Naive thymus-derived CD8-positive, alpha-beta T cell (primary cell): ENCODE measurements at regions not wholly inside any gene's neighbourhood (a gene's known extent, or its start where the extent isn't known, plus 50 kb on each side); places are given as distances from the start of the nearest gene placed in this dataset.

Source experiments
- ATAC-seq, 2 donors: fragments of 150-1000 bp; cut with Tn5 transposase in 1 of 2; sonication (Bioruptor Pico), chemical (Tn5 transposase) in 1 of 2; 1 replicate in 1 of 2; 2 replicates in 1 of 2; pipeline ENCODE4 v1.10.0; 2021; ENCODE audit warnings: mild to moderate bottlenecking in 2 of 2, moderate library complexity in 2 of 2
- POLR2A ChIA-PET: fragments of 350-600 bp; sonication (Branson Sonifier 250); formaldehyde crosslinking; loops from one replicate; lab custom pipeline; 2021; ENCODE audit warnings: antibody characterized with exemption; lab: Charles Lee
- DNase-seq, 10 donors: peaks; one replicate each; pipeline versions ENCODE4 v3.0.0 to v3.0.0-alpha.2; 2020 to 2022
- H3K27ac Mint-ChIP-seq, 10 donors: one replicate each; pipeline ENCODE4 v1.8.0; 2020 to 2022; ENCODE audit warnings: mild to moderate bottlenecking in 10 of 10, mixed read lengths in 10 of 10, moderate library complexity in 4 of 10, inconsistent platforms in 1 of 10
- H3K27me3 Mint-ChIP-seq, 5 donors: one replicate each; pipeline ENCODE4 v1.8.0; 2021 to 2022; ENCODE audit warnings: mixed read lengths in 5 of 5
- H3K36me3 Mint-ChIP-seq, 3 donors: one replicate each; pipeline ENCODE4 v1.8.0; 2020 to 2022; ENCODE audit warnings: mixed read lengths in 3 of 3, mild to moderate bottlenecking in 2 of 3, inconsistent platforms in 1 of 3
- H3K4me1 Mint-ChIP-seq, 4 donors: one replicate each; pipeline ENCODE4 v1.8.0; 2021 to 2022; ENCODE audit warnings: mixed read lengths in 4 of 4
- H3K4me3 Mint-ChIP-seq, 10 donors: one replicate each; pipeline ENCODE4 v1.8.0; 2020 to 2022; ENCODE audit warnings: mild to moderate bottlenecking in 10 of 10, mixed read lengths in 10 of 10, moderate library complexity in 6 of 10, inconsistent platforms in 1 of 10
- H3K9me3 Mint-ChIP-seq, 9 donors: one replicate each; pipeline ENCODE4 v1.8.0; 2020 to 2022; ENCODE audit warnings: mixed read lengths in 9 of 9, mild to moderate bottlenecking in 3 of 9, inconsistent platforms in 1 of 9, moderate library complexity in 1 of 9

- H3K27me3 Mint-ChIP-seq = no peaks in the 10 kb centered on the region
- H3K4me1 Mint-ChIP-seq = peaks cover 7 to 12% (median 9%) of the 10 kb centered on the region in 4 donors
- no peaks in the 10 kb centered on the region for H3K36me3 Mint-ChIP-seq
- peaks cover 0 to 3% (median 0%) of the 10 kb centered on the region in 9 donors for H3K9me3 Mint-ChIP-seq
- H3K4me3 Mint-ChIP-seq = peak overlapping the region in 1 of 10 donors; percentile 28
- H3K27ac Mint-ChIP-seq = peak overlapping the region in 1 of 10 donors; percentile 33
- peak in 1 of 2 donors; percentile 60 for ATAC-seq
- peak in 2 of 10 donors; percentile 7 to 16 for DNase-seq
- POLR2A ChIA-PET = no interaction called here
These were observed 90.6 kb downstream of the MID1IP1 start for GRCh38 chrX:38891641-38892413.

GRCh38 chrX:38893441-38893840 is 92.2 kb downstream of the MID1IP1 start:
- Mint-ChIP-seq H3K9me3 (peaks cover 0 to 3% (median 0%) of the 10 kb centered on the region in 9 donors), H3K27me3 (no peaks in the 10 kb centered on the region), H3K27ac (peak overlapping the region in 1 of 10 donors; percentile 45), H3K36me3 (no peaks in the 10 kb centered on the region), H3K4me3 (no peak overlapping the region), H3K4me1 (peaks cover 7 to 16% (median 12%) of the 10 kb centered on the region in 4 donors)
- DNase-seq (no peak), ATAC-seq (no peak)
- POLR2A ChIA-PET = interaction anchor here (0.6 to 0.7 kb wide), 2 partner anchors 14 to 1385 kb away, joined by 3 read pairs; no protein-coding TSS in a partner anchor

GRCh38 chrX:38895775-38896174 is 94.5 kb downstream of the MID1IP1 start:
- no peaks in the 10 kb centered on the region for H3K36me3 Mint-ChIP-seq
- H3K27ac Mint-ChIP-seq = no peak overlapping the region
- no peak for ATAC-seq
- POLR2A ChIA-PET = no interaction called here
- H3K4me3 Mint-ChIP-seq = no peak overlapping the region
- H3K4me1 Mint-ChIP-seq = peaks cover 7 to 16% (median 13%) of the 10 kb centered on the region in 4 donors
- no peak for DNase-seq
- H3K9me3 Mint-ChIP-seq = no peaks in the 10 kb centered on the region
- no peaks in the 10 kb centered on the region for H3K27me3 Mint-ChIP-seq

- Mint-ChIP-seq H3K4me1 (peaks cover 4 to 11% (median 8%) of the 10 kb centered on the region in 4 donors), H3K27me3 (no peaks in the 10 kb centered on the region), H3K36me3 (no peaks in the 10 kb centered on the region), H3K4me3 (no peak overlapping the region), H3K9me3 (no peaks in the 10 kb centered on the region), H3K27ac (no peak overlapping the region)
- POLR2A ChIA-PET = interaction anchor here (0.9 kb wide), 1 partner anchor 18 kb away, joined by 3 read pairs; no protein-coding TSS in a partner anchor
- no peak for ATAC-seq
- no peak for DNase-seq
These were observed 95.6 kb downstream of the MID1IP1 start for GRCh38 chrX:38896724-38897298.

GRCh38 chrX:38898261-38898660 is 97.0 kb downstream of the MID1IP1 start:
- Mint-ChIP-seq H3K27me3 (no peaks in the 10 kb centered on the region), H3K36me3 (no peaks in the 10 kb centered on the region), H3K27ac (no peak overlapping the region), H3K4me1 (peaks cover 0 to 7% (median 3%) of the 10 kb centered on the region in 4 donors), H3K9me3 (no peaks in the 10 kb centered on the region), H3K4me3 (no peak overlapping the region)
- ATAC-seq = no peak
- POLR2A ChIA-PET = no interaction called here
- no peak for DNase-seq

GRCh38 chrX:38899650-38900049 is 98.4 kb downstream of the MID1IP1 start:
- Mint-ChIP-seq H3K36me3 (no peaks in the 10 kb centered on the region), H3K27ac (no peak overlapping the region), H3K27me3 (no peaks in the 10 kb centered on the region), H3K9me3 (no peaks in the 10 kb centered on the region), H3K4me1 (peaks cover 0 to 7% (median 3%) of the 10 kb centered on the region in 4 donors), H3K4me3 (no peak overlapping the region)
- POLR2A ChIA-PET = no interaction called here
- DNase-seq = no peak
- ATAC-seq = no peak

- peaks cover 0 to 7% (median 3%) of the 10 kb centered on the region in 4 donors for H3K4me1 Mint-ChIP-seq
- no peaks in the 10 kb centered on the region for H3K9me3 Mint-ChIP-seq
- no peaks in the 10 kb centered on the region for H3K27me3 Mint-ChIP-seq
- H3K27ac Mint-ChIP-seq = no peak overlapping the region
- POLR2A ChIA-PET = no interaction called here
- no peak for ATAC-seq
- no peaks in the 10 kb centered on the region for H3K36me3 Mint-ChIP-seq
- H3K4me3 Mint-ChIP-seq = no peak overlapping the region
- no peak for DNase-seq
These were observed 99.5 kb downstream of the MID1IP1 start for GRCh38 chrX:38900719-38901118.

GRCh38 chrX:38902972-38903492 is 101.8 kb downstream of the MID1IP1 start:
- no peaks in the 10 kb centered on the region for H3K36me3 Mint-ChIP-seq

GRCh38 chrX:38916801-38917200 is 115.5 kb downstream of the MID1IP1 start:
- H3K9me3 Mint-ChIP-seq = peaks cover 0 to 10% (median 0%) of the 10 kb centered on the region in 9 donors
- peak overlapping the region in 2 of 10 donors; percentile 14 to 63 for H3K27ac Mint-ChIP-seq
- peaks cover 0 to 4% (median 0%) of the 10 kb centered on the region in 3 donors for H3K36me3 Mint-ChIP-seq
- H3K4me1 Mint-ChIP-seq = peaks cover 0 to 6% (median 1%) of the 10 kb centered on the region in 4 donors
- DNase-seq = no peak
- ATAC-seq = no peak
- POLR2A ChIA-PET = no interaction called here
- no peaks in the 10 kb centered on the region for H3K27me3 Mint-ChIP-seq
- no peak overlapping the region for H3K4me3 Mint-ChIP-seq

More at GRCh38 chrX:38902972-38903492, 101.8 kb downstream of the MID1IP1 start:
- POLR2A ChIA-PET = no interaction called here
- Mint-ChIP-seq H3K9me3 (no peaks in the 10 kb centered on the region), H3K4me3 (no peak overlapping the region), H3K27ac (no peak overlapping the region), H3K27me3 (no peaks in the 10 kb centered on the region), H3K4me1 (peaks cover 0 to 6% (median 2%) of the 10 kb centered on the region in 4 donors)
- ATAC-seq (no peak), DNase-seq (no peak)

- H3K36me3 Mint-ChIP-seq = peaks cover 0 to 4% (median 0%) of the 10 kb centered on the region in 3 donors
- no peak overlapping the region for H3K27ac Mint-ChIP-seq
- POLR2A ChIA-PET = no interaction called here
- H3K4me1 Mint-ChIP-seq = peaks cover 0 to 6% (median 1%) of the 10 kb centered on the region in 4 donors
- DNase-seq (no peak), ATAC-seq (no peak)
- no peak overlapping the region for H3K4me3 Mint-ChIP-seq
- no peaks in the 10 kb centered on the region for H3K27me3 Mint-ChIP-seq
- H3K9me3 Mint-ChIP-seq = peaks cover 0 to 10% (median 0%) of the 10 kb centered on the region in 9 donors
These were observed 116.7 kb downstream of the MID1IP1 start for GRCh38 chrX:38917954-38918353.

GRCh38 chrX:38919202-38919601 is 117.9 kb downstream of the MID1IP1 start:
- H3K27me3 Mint-ChIP-seq = no peaks in the 10 kb centered on the region
- DNase-seq (no peak), ATAC-seq (no peak)
- peaks cover 0 to 3% (median 0%) of the 10 kb centered on the region in 9 donors for H3K9me3 Mint-ChIP-seq
- peaks cover 0 to under 1% (median 0%) of the 10 kb centered on the region in 3 donors for H3K36me3 Mint-ChIP-seq
- POLR2A ChIA-PET = no interaction called here
- H3K4me3 Mint-ChIP-seq = no peak overlapping the region
- H3K27ac Mint-ChIP-seq = peak overlapping the region in 1 of 10 donors; percentile 28
- peaks cover 0 to 6% (median 1%) of the 10 kb centered on the region in 4 donors for H3K4me1 Mint-ChIP-seq

- Mint-ChIP-seq H3K9me3 (no peaks in the 10 kb centered on the region), H3K27me3 (no peaks in the 10 kb centered on the region), H3K4me1 (peaks cover 0 to 3% (median 1%) of the 10 kb centered on the region in 4 donors), H3K4me3 (no peak overlapping the region), H3K36me3 (no peaks in the 10 kb centered on the region), H3K27ac (peak overlapping the region in 1 of 10 donors; percentile 28)
- DNase-seq (no peak), ATAC-seq (no peak)
- POLR2A ChIA-PET = no interaction called here
These were observed 118.7 kb downstream of the MID1IP1 start for GRCh38 chrX:38919853-38920528.
